Ascending aorta (tissue), 2 donors: ENCODE measurements at regions not wholly inside any gene's neighbourhood (a gene's known extent, or its start where the extent isn't known, plus 50 kb on each side); places are given as distances from the start of the nearest gene placed in this dataset.

Experiments used
- DNase-seq, 2 donors: peaks; one replicate each; pipeline ENCODE4 v3.0.0-alpha.2; 2019; ENCODE audit warnings: low spot score in 2 of 2
- H3K27ac ChIP-seq, 2 donors: fragments of 200-600 bp; sonication (generic); one replicate each; pipeline ENCODE4 v1.5.1; 2016 to 2017; ENCODE audit warnings: mild to moderate bottlenecking in 1 of 2
- H3K27me3 ChIP-seq: fragments of 200-600 bp; sonication (generic); one replicate; pipeline ENCODE4 v1.5.1; 2017
- H3K36me3 ChIP-seq, 2 donors: fragments of 200-600 bp; sonication (generic); one replicate each; pipeline ENCODE4 v1.5.1; 2016
- H3K4me1 ChIP-seq, 2 donors: fragments of 200-600 bp; sonication (generic); one replicate each; pipeline ENCODE4 v1.5.1; 2016 to 2017; ENCODE audit warnings: mild to moderate bottlenecking in 1 of 2
- H3K4me3 ChIP-seq, 2 donors: fragments of 200-600 bp; sonication (generic); one replicate each; pipeline ENCODE4 v1.5.1; 2016 to 2017; ENCODE audit warnings: mild to moderate bottlenecking in 1 of 2
- H3K9me3 ChIP-seq, 2 donors: fragments of 200-600 bp; sonication (generic); one replicate each; pipeline ENCODE4 v1.5.1; 2016
- intact Hi-C: fragments of 100-400 bp; cut with DNase I; formaldehyde crosslinking; loops from one replicate; pipeline ENCODE4 v1.15.1; 2023
- TF ChIP-seq, protein P1 (sequence below), 3 experiments: fragments of 200-600 bp in 2 of 3; fragments of 450-650 bp in 1 of 3; sonication (generic) in 2 of 3; IDR thresholded peaks; one replicate each; pipeline ENCODE4 v1.5.1; 2016 to 2019; ENCODE audit warnings: antibody characterized with exemption in 3 of 3, mild to moderate bottlenecking in 1 of 3, moderate library complexity in 1 of 3

DNA sequence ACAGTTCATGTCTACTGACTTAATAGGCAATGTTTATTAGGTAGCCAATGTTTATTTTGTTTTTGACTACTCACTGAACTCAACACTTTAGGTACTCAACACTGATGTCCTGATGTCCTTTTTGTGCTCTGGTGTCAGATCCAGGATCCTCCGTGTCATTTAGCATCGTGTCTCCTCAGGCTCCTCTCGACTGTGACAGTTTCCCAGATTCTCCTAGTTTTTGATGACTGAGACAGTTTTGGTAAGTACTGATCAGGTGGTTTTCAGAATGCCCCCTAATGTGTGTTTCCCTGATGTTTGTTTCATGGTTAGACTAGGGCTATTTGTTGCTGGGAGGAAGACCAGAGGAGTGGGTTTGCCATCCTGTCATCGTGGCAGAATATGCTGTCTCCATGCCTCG lies 719.7 kb upstream of the SOX11 start:
- no peak overlapping the region for H3K4me3 ChIP-seq
- TF ChIP-seq, protein P1, sequence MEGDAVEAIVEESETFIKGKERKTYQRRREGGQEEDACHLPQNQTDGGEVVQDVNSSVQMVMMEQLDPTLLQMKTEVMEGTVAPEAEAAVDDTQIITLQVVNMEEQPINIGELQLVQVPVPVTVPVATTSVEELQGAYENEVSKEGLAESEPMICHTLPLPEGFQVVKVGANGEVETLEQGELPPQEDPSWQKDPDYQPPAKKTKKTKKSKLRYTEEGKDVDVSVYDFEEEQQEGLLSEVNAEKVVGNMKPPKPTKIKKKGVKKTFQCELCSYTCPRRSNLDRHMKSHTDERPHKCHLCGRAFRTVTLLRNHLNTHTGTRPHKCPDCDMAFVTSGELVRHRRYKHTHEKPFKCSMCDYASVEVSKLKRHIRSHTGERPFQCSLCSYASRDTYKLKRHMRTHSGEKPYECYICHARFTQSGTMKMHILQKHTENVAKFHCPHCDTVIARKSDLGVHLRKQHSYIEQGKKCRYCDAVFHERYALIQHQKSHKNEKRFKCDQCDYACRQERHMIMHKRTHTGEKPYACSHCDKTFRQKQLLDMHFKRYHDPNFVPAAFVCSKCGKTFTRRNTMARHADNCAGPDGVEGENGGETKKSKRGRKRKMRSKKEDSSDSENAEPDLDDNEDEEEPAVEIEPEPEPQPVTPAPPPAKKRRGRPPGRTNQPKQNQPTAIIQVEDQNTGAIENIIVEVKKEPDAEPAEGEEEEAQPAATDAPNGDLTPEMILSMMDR (IDR thresholded peaks at IDR 0.05) = no peak
- H3K27ac ChIP-seq = no peak overlapping the region
- H3K9me3 ChIP-seq = no peaks in the 10 kb centered on the region
- intact Hi-C loops = no loop called here
- no peaks in the 10 kb centered on the region for H3K4me1 ChIP-seq
- no peaks in the 10 kb centered on the region for H3K36me3 ChIP-seq
- no peak for DNase-seq
- H3K27me3 ChIP-seq = no peaks in the 10 kb centered on the region

DNA sequence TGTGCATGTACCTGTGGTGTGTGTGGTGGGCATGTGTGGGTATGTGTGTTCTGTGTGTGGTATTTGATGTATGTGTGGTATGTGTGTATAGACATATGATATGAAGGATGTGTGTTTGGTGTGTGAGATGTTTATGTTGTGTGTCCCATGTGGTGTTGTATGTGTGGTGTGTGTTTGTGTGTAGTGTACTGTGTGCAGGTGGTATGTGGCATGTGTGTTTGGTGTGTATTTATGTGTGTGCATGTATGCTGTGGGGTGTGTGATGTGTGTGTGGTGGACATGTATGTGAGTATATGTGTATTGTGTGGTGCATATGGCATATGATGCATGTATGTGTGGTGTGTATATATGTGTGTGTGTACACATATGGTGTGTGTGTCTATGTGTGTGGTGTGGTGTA lies 718.8 kb upstream of the SOX11 start:
- intact Hi-C loops = no loop called here
- Histone ChIP-seq H3K4me1 (no peaks in the 10 kb centered on the region), H3K4me3 (no peak overlapping the region), H3K9me3 (no peaks in the 10 kb centered on the region), H3K27ac (no peak overlapping the region), H3K27me3 (no peaks in the 10 kb centered on the region), H3K36me3 (no peaks in the 10 kb centered on the region)
- TF ChIP-seq, protein P1 (IDR thresholded peaks at IDR 0.05) = no peak
- DNase-seq = no peak

DNA sequence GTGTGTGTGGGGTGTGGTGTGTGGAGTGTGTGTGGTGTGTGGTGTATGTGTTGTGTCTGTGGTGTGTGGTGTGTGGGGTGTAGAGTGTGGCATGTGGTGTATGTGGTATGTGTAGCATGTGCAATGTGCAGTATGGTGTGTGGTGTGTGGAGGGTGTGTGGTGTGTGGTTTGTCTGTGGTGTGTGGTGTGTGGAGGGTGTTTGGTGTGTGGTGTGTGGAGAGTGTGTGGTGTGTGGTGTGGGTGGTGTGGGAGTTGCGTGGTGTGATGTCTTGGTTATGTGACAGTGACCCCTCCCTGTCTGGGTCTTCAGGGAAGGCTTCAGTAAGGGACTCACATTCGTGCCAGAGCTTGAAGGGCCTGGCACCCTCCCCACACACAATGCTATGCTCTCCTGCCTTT lies 718.2 kb upstream of the SOX11 start:
- H3K9me3 ChIP-seq = no peaks in the 10 kb centered on the region
- no peaks in the 10 kb centered on the region for H3K27me3 ChIP-seq
- intact Hi-C loops = no loop called here
- no peak for DNase-seq
- H3K4me1 ChIP-seq = no peaks in the 10 kb centered on the region
- H3K4me3 ChIP-seq = no peak overlapping the region
- no peak overlapping the region for H3K27ac ChIP-seq
- TF ChIP-seq, protein P1 (IDR thresholded peaks at IDR 0.05) = no peak
- no peaks in the 10 kb centered on the region for H3K36me3 ChIP-seq

DNA sequence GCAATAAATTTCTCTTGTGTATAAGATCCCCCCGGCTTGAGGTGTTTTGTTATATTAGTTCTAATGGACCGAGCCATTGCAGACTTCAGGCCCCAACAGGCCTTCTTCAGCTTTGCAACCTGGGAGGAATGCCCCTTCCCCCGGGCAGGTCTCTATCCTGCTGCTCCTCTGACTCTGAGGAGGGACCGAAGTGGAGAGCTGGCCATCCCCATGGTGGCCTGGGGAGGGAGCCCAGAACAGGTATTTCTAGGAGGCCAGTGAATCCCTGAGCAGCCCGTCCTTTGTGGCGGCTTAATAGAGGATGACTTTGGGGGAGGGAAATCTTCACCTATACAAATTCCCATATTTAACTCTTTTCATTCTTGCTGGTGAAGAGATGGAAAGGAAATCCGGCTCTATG lies 715.8 kb upstream of the SOX11 start:
- intact Hi-C loops = no loop called here
- TF ChIP-seq, protein P1 (IDR thresholded peaks at IDR 0.05) = no peak
- H3K4me3 ChIP-seq = no peak overlapping the region

DNA sequence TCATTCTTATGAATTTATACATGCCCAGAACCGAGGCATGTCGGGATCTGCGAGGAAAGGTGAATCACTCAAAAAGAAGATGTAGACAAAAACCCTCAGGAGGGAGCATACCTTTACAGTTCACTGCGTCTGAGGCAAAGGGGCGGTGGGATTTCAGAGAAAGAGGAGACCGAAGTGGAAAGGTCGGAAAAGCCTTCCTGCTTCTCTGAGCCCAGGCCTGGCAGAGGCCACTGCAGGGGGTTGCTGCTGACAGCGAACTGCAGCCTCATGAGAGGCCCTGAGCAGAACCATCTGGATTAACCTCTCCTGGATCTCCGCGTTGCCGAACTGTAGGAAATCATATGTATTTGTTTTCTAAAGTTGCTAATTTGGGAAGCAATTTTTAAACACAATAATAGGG lies 713.1 kb upstream of the SOX11 start:
- no peaks in the 10 kb centered on the region for H3K27me3 ChIP-seq
- H3K4me1 ChIP-seq = no peaks in the 10 kb centered on the region
- H3K4me3 ChIP-seq = no peak overlapping the region
- H3K9me3 ChIP-seq = no peaks in the 10 kb centered on the region
- intact Hi-C loops = no loop called here
- TF ChIP-seq, protein P1 (IDR thresholded peaks at IDR 0.05) = no peak
- H3K36me3 ChIP-seq = no peaks in the 10 kb centered on the region
- no peak for DNase-seq
- no peak overlapping the region for H3K27ac ChIP-seq

More for the DNA sequence above, 715.8 kb upstream of the SOX11 start:
- H3K27me3 ChIP-seq = no peaks in the 10 kb centered on the region
- no peak overlapping the region for H3K27ac ChIP-seq
- no peak for DNase-seq
- H3K36me3 ChIP-seq = no peaks in the 10 kb centered on the region
- H3K9me3 ChIP-seq = no peaks in the 10 kb centered on the region
- no peaks in the 10 kb centered on the region for H3K4me1 ChIP-seq

DNA sequence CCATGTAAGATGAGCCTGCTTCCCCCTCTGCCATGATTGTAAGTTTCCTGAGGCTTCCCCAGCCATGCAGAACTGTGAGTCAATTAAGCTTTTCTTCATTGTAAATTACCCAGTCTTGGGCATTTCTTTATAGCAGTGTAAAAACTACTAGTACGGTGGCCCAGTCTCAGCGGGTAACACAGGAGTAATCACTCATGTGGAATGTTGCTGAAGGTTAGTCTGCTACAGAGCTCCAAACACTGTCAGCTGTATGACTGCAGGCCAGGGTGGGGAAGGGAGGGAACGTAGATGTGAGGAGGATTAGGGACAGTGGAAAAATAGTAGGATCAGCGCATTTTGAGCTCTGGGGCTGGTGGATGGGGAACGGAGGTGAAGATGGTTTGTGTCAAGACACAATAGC lies 711.2 kb upstream of the SOX11 start:
- TF ChIP-seq, protein P1 (IDR thresholded peaks at IDR 0.05) = no peak
- Histone ChIP-seq H3K4me3 (no peak overlapping the region), H3K27ac (no peak overlapping the region), H3K9me3 (no peaks in the 10 kb centered on the region), H3K4me1 (no peaks in the 10 kb centered on the region), H3K27me3 (no peaks in the 10 kb centered on the region), H3K36me3 (no peaks in the 10 kb centered on the region)
- intact Hi-C loops = no loop called here
- DNase-seq = no peak
